ENCODE measurements at regions not wholly inside any gene's neighbourhood (a gene's known extent, or its start where the extent isn't known, plus 50 kb on each side); places are given as distances from the start of the nearest gene placed in this dataset.
"Not testable (repeated sequence)": the region's sequence is repeated elsewhere in the genome, so short reads cannot be mapped to it uniquely, and the experiment has no call there.

DNA sequence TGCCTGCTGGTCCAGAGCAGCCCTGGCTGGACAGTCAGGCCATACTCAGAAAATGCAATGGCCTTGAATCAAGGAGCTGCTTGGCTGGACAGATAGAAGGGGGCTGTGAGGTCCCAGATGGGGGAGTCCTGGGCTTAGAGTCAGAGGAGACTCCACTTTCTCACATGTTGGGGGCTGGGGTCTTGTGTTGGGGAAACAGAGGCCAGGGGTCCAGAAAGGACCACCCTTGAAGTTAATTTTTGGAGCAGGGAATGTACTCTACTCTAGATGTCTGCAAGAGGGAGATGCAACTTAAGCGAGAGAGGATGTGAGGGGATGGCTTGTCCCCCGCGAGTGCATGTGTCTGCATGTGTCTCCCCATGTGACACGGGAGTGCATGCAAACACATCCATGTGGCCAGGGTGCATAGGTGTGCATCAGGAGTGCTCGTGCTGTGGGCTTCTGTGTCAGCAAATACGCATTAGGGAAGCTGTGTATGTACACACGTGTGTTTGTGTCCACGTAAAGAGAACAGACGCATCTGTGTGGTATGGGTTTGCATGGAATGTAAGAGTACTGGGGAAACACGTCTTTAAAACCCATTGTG, 303.2 kb downstream of the MYCN start:
- no peak for DNase-seq (ENCODE audit: low read depth)

GRCh38 chr2:16242906-16243305, 302.6 kb downstream of the MYCN start:
- DNase-seq (ENCODE audit: low read depth): no peak

DNA sequence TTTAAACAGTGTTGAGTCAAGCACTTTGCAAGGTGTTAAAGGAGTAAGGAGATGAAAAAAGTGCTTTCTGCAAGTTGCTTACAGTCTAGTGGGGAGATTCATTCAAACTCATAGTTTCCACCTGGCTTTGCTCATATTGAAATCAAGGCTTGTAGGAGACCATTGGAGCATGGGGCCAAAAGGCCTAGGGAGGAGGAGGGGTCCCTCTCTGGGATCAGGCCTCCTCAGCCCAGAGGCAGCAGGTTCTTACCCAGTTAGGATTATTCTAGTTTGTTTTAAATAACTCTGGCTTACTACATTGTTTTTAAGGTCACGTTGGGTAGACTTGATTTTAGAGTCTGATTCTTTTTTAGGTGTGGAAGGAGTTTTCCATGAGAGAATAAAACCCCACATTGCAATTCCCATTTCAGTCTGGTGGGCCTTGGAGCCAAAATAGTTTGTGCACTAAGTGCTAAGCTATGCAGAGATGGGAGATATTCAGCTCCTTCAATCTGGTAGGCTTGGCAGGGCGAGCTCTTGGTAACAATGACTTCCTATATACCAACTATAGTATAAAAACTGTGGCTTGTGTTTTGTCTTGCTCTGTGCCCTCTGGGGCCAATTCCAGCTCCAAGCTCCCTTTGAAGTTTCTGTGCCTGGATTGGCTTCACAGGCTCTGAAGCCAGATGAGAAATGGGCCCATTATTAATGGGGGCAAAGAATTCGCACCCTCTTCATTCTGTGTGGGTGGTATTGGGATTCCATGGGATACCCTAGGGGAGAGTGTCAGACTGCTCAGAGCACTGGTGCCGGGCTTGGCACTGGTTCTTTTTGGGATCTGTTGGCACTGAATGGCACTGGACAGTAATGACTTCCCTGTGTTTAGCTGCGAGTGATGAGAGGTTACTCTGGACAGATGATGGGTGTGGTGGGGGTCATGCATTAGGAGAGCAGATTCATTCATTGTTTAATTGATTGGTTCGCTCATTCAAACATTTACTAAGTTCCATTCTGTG, 301.1 kb downstream of the MYCN start:
- no peak for DNase-seq (ENCODE audit: low read depth)

DNA sequence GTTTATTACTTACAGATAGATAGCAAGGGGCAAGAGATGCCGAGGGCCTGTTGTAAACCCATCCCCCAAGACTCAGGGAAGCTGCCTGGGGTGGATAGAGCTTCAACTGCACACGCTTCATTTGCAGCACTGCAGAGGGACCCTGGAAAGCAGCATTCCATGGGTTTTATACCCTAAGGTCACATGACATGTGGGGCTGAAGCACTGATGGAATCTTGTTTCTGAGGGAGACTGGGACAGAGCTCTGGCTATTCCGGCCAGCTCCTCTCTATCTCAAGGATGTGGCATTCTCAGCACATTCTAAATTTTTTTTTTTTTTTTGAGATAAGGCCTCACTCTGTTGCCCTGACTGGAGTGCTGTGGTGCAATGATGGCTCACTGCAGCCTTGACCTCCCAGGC, 300.1 kb downstream of the MYCN start:
- no peak for DNase-seq (ENCODE audit: low read depth)

- no peak for DNase-seq (ENCODE audit: low read depth)
Measured at GRCh38 chr2:16239296-16239850, 299.0 kb downstream of the MYCN start.

- DNase-seq (ENCODE audit: low read depth): no peak
Measured at GRCh38 chr2:16238786-16239185, 298.4 kb downstream of the MYCN start.

- no peak for DNase-seq (ENCODE audit: low read depth)
Measured at GRCh38 chr2:16238001-16238761, 297.8 kb downstream of the MYCN start.

DNA sequence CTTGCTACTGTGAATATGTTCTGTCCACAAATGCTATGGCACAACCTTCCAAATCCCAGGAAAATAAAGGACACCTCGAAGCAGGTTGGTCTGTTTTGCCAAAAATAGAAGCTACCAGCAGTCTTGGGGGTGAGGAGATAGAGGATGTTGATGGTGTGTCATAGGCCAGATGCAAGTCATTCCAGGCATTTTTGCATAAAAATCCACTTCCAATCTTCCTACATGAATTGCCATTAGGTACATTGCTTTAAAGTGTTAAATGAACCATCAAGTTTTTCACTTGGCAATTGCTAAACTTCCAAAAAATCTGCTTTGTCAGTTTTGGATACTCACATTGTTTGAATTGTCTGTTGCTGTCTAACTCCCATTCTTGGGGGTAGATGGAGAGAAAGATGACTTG, 295.4 kb downstream of the MYCN start:
- no peak for DNase-seq (ENCODE audit: low read depth)

GRCh38 chr2:16235291-16235690, 294.9 kb downstream of the MYCN start:
- DNase-seq (ENCODE audit: low read depth): not testable (repeated sequence)

DNA sequence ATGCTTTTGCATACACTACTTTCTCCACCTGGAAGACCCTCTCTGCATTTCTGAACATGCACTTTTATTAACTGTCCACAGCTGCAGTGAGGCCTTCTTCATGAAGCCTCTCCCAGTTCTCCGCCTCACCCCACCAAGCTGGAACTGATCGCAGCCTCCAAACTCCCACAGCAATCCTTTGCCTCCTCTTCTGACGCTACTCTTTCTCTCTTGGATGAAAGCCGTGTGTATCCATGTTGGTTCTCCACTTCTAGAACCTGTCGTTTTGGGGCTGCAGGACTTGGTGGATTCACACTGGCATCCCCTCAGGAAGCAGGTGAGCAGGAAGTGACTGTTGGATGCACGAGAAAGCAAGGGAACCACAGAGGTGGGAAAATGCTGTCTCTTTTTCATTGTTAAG, 288.6 kb downstream of the MYCN start:
- DNase-seq (ENCODE audit: low read depth): no peak

GRCh38 chr2:16228471-16228870, 288.1 kb downstream of the MYCN start:
- DNase-seq (ENCODE audit: low read depth): no peak

DNA sequence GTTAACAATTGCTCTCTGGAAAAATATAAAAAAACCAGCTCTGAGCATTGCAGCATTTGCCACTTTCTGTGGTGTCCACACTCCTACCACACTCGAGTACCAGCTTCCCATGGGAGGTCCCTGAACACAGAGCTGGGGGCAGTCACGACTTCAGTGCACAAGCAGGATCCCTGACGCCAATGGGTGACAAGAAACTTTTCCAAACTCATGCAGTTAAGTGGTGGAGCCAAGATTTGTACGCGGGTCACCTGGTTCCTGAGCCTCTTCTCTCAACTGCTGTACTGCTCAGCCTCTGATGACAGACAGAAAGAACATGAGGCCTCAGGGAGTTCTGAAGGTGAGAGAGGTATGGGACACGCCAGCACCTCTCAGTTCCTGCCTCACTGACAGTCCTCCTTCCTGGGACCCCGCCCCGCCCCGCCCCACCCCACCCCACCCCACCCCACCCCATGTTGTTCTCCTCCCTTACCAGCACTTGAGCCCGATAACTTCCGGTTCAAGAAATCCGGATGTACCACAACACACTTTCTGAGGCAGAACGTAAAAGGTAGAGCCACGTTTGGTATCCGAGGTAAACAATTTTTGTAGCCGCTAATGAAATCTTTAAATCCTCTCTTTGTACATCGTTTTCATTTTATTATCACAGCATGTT, 287.6 kb downstream of the MYCN start:
- DNase-seq (ENCODE audit: low read depth): no peak

DNA sequence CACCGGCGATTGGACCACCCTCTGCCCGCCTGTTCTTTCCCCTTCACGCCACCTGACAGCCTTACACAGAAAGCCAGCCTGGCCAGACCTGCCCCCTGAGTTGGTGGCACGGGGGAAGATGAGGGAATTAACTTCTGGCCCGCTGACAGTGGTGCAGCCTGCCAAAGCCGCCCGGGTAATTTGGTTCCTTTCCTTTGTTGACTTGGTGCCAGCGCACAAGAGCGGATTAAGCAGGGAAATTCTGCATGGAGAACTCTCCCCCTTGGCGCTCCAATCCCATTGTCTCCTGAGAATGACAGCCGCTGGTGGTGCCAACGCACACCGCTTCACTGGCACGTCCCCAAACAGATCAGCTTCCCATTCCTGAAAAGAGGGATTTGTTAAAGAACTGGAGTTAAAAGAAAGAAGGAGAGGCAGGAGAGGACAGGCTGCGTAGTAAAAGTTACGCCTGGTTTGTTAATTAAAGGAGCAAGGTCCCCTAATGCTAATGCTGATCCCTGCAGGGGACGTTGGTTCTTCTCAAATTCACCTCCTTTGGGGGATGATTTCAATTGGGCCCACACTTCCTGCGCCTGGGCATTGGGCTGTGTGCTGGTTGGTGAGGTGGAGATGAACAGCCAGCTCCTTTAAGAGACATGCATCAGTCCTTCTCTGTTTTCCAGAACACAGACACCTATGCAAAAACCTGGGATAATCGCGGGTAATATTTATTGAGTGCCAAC, 286.8 kb downstream of the MYCN start:
- no peak for DNase-seq (ENCODE audit: low read depth)

GRCh38 chr2:16226381-16226780, 286.0 kb downstream of the MYCN start:
- no peak for DNase-seq (ENCODE audit: low read depth)

GRCh38 chr2:16225545-16225944, 285.2 kb downstream of the MYCN start:
- no peak for DNase-seq (ENCODE audit: low read depth)

DNA sequence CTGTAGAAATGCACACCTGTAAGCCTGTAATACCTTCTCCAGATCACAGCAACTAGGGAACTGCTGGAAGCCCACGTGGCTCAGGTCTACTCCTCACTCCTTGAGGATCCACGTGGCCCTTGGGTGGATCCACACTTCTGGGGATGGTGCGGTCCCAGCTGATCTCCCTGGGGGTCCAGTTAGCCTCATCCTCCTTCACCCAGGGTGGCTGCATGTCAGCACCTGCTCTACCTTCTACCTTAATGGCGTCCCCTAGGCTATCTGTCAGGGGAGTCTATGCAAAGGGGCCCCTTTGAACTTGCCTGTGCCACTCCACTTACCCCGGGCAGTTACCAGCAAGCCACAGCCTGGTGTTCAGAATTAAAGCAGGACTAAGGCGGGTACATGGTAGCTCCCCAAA, 284.7 kb downstream of the MYCN start:
- no peak for DNase-seq (ENCODE audit: low read depth)

- no peak for DNase-seq (ENCODE audit: low read depth)
Measured at GRCh38 chr2:16224298-16225045, 284.1 kb downstream of the MYCN start.

- no peak for DNase-seq (ENCODE audit: low read depth)
Measured at GRCh38 chr2:16223841-16224177, 283.5 kb downstream of the MYCN start.

DNA sequence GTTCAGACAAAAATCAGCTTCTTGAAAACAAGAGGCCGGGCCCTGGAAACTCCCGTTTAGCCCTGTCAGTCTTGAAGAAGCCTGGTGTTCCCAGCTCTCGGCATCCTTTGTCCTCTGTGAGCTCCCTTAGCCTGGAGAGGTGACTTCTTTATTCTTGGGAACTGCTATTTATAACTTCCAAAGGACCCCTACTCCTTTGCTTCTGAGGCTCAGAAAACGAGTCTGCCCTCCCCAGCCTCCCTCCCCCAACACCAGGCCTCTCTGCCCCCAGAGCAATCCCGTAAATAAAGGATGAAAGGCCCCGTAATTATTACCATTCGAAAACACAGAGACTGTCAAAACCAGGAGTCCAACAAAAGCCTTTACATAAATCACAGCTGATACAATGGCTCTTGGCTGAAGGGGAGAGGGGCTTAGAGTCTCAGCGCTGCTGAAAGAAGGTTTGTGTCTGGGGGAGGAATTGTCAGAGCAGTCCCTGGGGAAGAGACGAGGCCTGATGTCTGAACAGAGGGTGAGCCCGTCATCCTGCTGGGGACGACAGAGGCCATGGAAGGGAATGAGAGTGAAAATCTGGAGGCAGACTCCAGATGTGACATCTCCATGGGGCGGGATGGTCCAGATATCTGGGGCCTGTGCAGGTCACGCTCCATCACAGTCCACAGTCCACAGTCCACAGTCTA, 283.0 kb downstream of the MYCN start:
- no peak for DNase-seq (ENCODE audit: low read depth)

DNA sequence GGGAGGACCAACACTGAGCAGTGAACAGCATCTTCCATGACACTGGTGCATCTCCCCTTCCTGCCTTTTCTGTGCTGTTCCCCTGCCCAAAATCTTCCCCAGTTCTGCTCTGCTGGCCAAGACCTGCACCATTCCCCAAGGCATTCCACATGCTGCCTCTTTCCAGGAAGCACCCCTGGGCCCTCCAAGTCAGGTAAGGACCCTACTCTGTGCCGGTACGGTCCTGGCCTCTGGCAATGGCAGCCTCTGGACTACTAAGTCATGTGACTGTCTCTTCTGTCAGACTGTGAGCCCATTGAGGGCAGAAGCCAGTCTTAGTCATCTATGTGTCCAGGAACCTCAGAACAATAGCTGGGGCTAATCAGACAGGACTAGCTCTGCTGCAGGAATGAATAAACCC, 282.0 kb downstream of the MYCN start:
- DNase-seq (ENCODE audit: low read depth): no peak

Data from M059J (cell line).